ENCODE measurements at regions not wholly inside any gene's neighbourhood (a gene's known extent, or its start where the extent isn't known, plus 50 kb on each side); places are given as distances from the start of the nearest gene placed in this dataset.

GRCh38 chrX:52576474-52576873 lies 59.6 kb upstream of the XAGE1B start:
- TF ChIP-seq, protein P1, sequence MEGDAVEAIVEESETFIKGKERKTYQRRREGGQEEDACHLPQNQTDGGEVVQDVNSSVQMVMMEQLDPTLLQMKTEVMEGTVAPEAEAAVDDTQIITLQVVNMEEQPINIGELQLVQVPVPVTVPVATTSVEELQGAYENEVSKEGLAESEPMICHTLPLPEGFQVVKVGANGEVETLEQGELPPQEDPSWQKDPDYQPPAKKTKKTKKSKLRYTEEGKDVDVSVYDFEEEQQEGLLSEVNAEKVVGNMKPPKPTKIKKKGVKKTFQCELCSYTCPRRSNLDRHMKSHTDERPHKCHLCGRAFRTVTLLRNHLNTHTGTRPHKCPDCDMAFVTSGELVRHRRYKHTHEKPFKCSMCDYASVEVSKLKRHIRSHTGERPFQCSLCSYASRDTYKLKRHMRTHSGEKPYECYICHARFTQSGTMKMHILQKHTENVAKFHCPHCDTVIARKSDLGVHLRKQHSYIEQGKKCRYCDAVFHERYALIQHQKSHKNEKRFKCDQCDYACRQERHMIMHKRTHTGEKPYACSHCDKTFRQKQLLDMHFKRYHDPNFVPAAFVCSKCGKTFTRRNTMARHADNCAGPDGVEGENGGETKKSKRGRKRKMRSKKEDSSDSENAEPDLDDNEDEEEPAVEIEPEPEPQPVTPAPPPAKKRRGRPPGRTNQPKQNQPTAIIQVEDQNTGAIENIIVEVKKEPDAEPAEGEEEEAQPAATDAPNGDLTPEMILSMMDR (IDR thresholded peaks at IDR 0.05; ENCODE audit: poor library complexity), result no peak
- no peak for TF ChIP-seq EZH2 (IDR thresholded peaks at IDR 0.05; ENCODE audit: borderline replicate concordance)

Data from hepatocyte (in vitro differentiated cells).